ENCODE measurements at regions not wholly inside any gene's neighbourhood (a gene's known extent, or its start where the extent isn't known, plus 50 kb on each side); places are given as distances from the start of the nearest gene placed in this dataset.

DNA sequence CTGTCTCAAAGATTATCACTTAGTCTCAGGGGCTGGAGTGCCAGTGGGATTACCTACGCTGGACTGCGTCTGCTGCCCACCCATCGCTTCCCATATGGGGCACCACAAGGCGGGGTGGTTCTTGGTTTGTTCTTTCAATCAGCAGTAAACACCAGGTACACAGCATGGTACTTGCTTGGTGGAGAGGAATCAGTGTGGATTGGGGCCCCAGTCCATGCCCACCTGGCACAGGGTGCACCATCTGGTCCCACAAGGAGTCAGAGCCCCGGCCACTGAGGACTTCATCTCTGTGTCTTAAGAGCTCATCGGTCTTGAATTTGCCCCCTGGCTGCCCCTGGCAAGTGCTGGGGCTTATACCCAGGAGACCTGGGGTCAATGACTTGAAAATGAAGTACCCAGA is 96.2 kb downstream of the GLI2 start:
- TF ChIP-seq, protein P1, sequence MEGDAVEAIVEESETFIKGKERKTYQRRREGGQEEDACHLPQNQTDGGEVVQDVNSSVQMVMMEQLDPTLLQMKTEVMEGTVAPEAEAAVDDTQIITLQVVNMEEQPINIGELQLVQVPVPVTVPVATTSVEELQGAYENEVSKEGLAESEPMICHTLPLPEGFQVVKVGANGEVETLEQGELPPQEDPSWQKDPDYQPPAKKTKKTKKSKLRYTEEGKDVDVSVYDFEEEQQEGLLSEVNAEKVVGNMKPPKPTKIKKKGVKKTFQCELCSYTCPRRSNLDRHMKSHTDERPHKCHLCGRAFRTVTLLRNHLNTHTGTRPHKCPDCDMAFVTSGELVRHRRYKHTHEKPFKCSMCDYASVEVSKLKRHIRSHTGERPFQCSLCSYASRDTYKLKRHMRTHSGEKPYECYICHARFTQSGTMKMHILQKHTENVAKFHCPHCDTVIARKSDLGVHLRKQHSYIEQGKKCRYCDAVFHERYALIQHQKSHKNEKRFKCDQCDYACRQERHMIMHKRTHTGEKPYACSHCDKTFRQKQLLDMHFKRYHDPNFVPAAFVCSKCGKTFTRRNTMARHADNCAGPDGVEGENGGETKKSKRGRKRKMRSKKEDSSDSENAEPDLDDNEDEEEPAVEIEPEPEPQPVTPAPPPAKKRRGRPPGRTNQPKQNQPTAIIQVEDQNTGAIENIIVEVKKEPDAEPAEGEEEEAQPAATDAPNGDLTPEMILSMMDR (IDR thresholded peaks at IDR 0.05) = no peak
- H3K9me3 Mint-ChIP-seq = no peaks in the 10 kb centered on the region
- H3K27me3 Mint-ChIP-seq (ENCODE audit: low read depth, poor library complexity) = peaks cover 25% of the 10 kb centered on the region
- H3K4me3 Mint-ChIP-seq = no peak overlapping the region
- peaks cover 8% of the 10 kb centered on the region for H3K36me3 Mint-ChIP-seq (ENCODE audit: low read depth)
- no peak for DNase-seq
- H3K27ac Mint-ChIP-seq = no peak overlapping the region
- H3K4me1 Mint-ChIP-seq = peaks cover 30% of the 10 kb centered on the region

DNA sequence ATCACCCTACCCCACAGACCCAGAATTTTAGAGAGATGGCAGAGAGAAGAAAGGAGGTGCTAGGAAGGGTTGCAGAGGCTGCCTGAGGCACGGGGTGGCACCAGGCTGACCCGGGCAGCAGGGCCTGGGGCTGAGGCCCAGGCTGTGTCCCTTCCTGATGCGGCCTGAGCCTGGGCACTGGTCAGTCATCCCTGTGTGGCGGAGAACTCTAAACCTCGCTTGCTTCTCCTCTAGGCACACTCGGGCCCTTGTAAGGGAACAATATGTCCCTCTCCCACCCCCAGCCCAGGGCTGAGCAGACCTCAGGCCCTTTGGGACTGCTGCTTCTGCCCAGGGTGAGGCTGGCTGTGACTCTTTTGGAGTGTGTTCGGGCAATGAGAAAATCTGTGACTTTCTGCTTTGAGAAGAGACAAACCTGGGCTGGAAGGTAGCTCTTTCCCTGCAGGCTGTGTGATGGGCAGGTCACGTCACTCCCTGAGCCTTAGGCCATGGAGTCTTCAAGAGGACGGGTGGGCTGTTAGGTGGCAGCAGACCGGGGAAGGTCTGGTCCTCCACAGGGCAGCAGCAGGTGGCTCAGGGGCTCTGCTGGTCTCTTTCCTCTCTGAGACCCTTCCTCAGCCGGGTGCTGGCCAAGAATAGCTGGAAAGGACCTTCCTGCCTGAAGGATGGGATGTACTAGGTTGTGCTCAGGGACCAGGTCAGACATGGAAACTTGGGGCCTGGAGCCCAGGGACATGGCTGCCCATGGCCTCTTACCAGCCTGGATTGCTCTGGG is 96.8 kb downstream of the GLI2 start:
- Mint-ChIP-seq H3K4me3 (no peak overlapping the region), H3K9me3 (peaks cover 1% of the 10 kb centered on the region), H3K27me3 (ENCODE audit: low read depth, poor library complexity) (peaks cover 23% of the 10 kb centered on the region), H3K27ac (no peak overlapping the region), H3K36me3 (ENCODE audit: low read depth) (peaks cover 12% of the 10 kb centered on the region), H3K4me1 (peaks cover 26% of the 10 kb centered on the region)
- TF ChIP-seq, protein P1 (IDR thresholded peaks at IDR 0.05) = no peak
- no peak for DNase-seq

DNA sequence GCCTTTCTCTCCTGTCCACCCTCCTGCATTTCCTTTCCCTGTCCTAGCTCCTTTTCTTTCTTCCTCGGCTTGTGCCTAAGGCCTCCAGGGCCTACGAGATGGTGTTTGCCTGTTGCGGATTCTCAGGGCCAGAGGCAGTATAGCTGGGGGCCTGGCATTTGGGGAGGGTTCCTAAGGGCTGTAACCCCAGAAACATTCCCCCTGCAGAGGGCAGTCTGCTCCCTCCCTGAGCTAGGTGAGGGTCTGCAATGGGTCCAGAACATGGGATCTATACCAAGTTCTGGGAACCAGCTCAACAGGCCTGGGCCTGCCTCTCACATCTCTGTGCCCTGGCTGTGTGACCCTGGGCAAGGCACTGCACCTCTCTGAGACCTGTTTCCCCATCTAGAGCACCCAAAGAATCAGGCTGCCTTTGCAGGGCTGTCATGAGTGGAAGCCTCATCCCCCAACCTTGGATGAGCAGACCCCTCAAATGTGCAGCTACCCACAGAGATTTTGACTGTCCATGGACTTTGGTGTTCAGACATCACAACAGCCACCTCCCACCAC is 97.5 kb downstream of the GLI2 start:
- TF ChIP-seq, protein P1 (IDR thresholded peaks at IDR 0.05) = no peak
- Mint-ChIP-seq H3K4me3 (no peak overlapping the region), H3K36me3 (ENCODE audit: low read depth) (peaks cover 19% of the 10 kb centered on the region), H3K27me3 (ENCODE audit: low read depth, poor library complexity) (peaks cover 23% of the 10 kb centered on the region), H3K27ac (no peak overlapping the region), H3K4me1 (peaks cover 20% of the 10 kb centered on the region), H3K9me3 (peaks cover 7% of the 10 kb centered on the region)
- no peak for DNase-seq

- DNase-seq = no peak
- H3K4me1 Mint-ChIP-seq = peaks cover 10% of the 10 kb centered on the region
- TF ChIP-seq, protein P1 (IDR thresholded peaks at IDR 0.05) = no peak
Measured at GRCh38 chr2:120834206-120834605, 98.5 kb downstream of the GLI2 start.

GRCh38 chr2:120836281-120836680 is 100.6 kb downstream of the GLI2 start:
- peaks cover 15% of the 10 kb centered on the region for H3K9me3 Mint-ChIP-seq
- TF ChIP-seq, protein P1 (IDR thresholded peaks at IDR 0.05) = no peak

More at GRCh38 chr2:120834206-120834605, 98.5 kb downstream of the GLI2 start:
- Mint-ChIP-seq H3K27me3 (ENCODE audit: low read depth, poor library complexity) (peaks cover 23% of the 10 kb centered on the region), H3K36me3 (ENCODE audit: low read depth) (peaks cover 23% of the 10 kb centered on the region), H3K4me3 (no peak overlapping the region), H3K27ac (no peak overlapping the region), H3K9me3 (peaks cover 11% of the 10 kb centered on the region)

More at GRCh38 chr2:120836281-120836680, 100.6 kb downstream of the GLI2 start:
- Mint-ChIP-seq H3K4me3 (no peak overlapping the region), H3K27me3 (ENCODE audit: low read depth, poor library complexity) (peaks cover 17% of the 10 kb centered on the region), H3K36me3 (ENCODE audit: low read depth) (peaks cover 30% of the 10 kb centered on the region), H3K27ac (no peak overlapping the region), H3K4me1 (peaks cover 7% of the 10 kb centered on the region)
- DNase-seq = no peak
